ENCODE measurements at regions not wholly inside any gene's neighbourhood (a gene's known extent, or its start where the extent isn't known, plus 50 kb on each side); places are given as distances from the start of the nearest gene placed in this dataset.

- no peak for TF ChIP-seq CTCF (conservative IDR thresholded peaks at IDR 0.05; ENCODE audit: low read depth, low read length)
- no peak for TF ChIP-seq EZH2 (IDR thresholded peaks at IDR 0.05; ENCODE audit: low read length, unreplicated experiment)
Measured at GRCh38 chr9:129283291-129283691, 105.2 kb upstream of the IER5L start.

Data from PC-3 (cell line).